Esophagus muscularis mucosa (tissue), 3 donors: ENCODE measurements at regions not wholly inside any gene's neighbourhood (a gene's known extent, or its start where the extent isn't known, plus 50 kb on each side); places are given as distances from the start of the nearest gene placed in this dataset.

Experiments used
- CTCF ChIP-seq, 3 experiments: fragments of 200-600 bp in 2 of 3; fragments of 450-650 bp in 1 of 3; sonication (generic) in 2 of 3; IDR thresholded peaks; one replicate each; pipeline ENCODE4 v1.5.1; 2017 to 2019; ENCODE audit warnings: antibody characterized with exemption in 3 of 3, mild to moderate bottlenecking in 2 of 3, moderate library complexity in 1 of 3
- POLR2AphosphoS5 ChIP-seq, 2 donors: sonication (generic); formaldehyde crosslinking; IDR thresholded peaks; one replicate each; pipeline ENCODE4 v1.6.1; 2017; ENCODE audit warnings: antibody characterized with exemption in 2 of 2

- TF ChIP-seq CTCF (IDR thresholded peaks at IDR 0.05) (no peak), POLR2AphosphoS5 (IDR thresholded peaks at IDR 0.05) (no peak)
Observed at GRCh38 chr22:48205790-48206189, 1443.3 kb downstream of the TBC1D22A start.
